ENCODE measurements at regions not wholly inside any gene's neighbourhood (a gene's known extent, or its start where the extent isn't known, plus 50 kb on each side); places are given as distances from the start of the nearest gene placed in this dataset.
"Not testable (repeated sequence)": the region's sequence is repeated elsewhere in the genome, so short reads cannot be mapped to it uniquely, and the experiment has no call there.

GRCh38 chr14:89078021-89078795 is 253.8 kb downstream of the TTC8 start:
- no peak for DNase-seq

GRCh38 chr14:89085231-89085731 is 260.8 kb downstream of the TTC8 start:
- DNase-seq, result no peak

- no peak for DNase-seq
Measured at GRCh38 chr14:89085737-89086382, 261.4 kb downstream of the TTC8 start.

GRCh38 chr14:89088530-89088929 is 264.1 kb downstream of the TTC8 start:
- no peak for DNase-seq

- DNase-seq, result no peak
Measured at GRCh38 chr14:89089330-89089729, 264.9 kb downstream of the TTC8 start.

GRCh38 chr14:89091781-89092180 is 267.3 kb downstream of the TTC8 start:
- no peak for DNase-seq

- DNase-seq, result no peak
Measured at GRCh38 chr14:89093083-89093730, 268.8 kb downstream of the TTC8 start.

GRCh38 chr14:89095036-89095435 is 270.6 kb downstream of the TTC8 start:
- DNase-seq, result no peak

- DNase-seq, result no peak
Measured at GRCh38 chr14:89096946-89097345, 272.5 kb downstream of the TTC8 start.

GRCh38 chr14:89098254-89098653 is 273.8 kb downstream of the TTC8 start:
- no peak for DNase-seq

- not testable (repeated sequence) for DNase-seq
Measured at GRCh38 chr14:89104171-89104817, 279.8 kb downstream of the TTC8 start.

GRCh38 chr14:89104861-89105260 is 280.4 kb downstream of the TTC8 start:
- DNase-seq, result not testable (repeated sequence)

Measured in stimulated activated CD4-positive, alpha-beta T cell treated with anti-CD3 and anti-CD28 coated beads, Interleukin-4, amount 100 ng/mL, for 1 hour (primary cell).